ENCODE measurements at regions not wholly inside any gene's neighbourhood (a gene's known extent, or its start where the extent isn't known, plus 50 kb on each side); places are given as distances from the start of the nearest gene placed in this dataset.

- peaks cover 4% of the 10 kb centered on the region for H3K9me3 Mint-ChIP-seq (ENCODE audit: unreplicated experiment)
- no peak overlapping the region for H2AFZ ChIP-seq (ENCODE audit: low read depth, low read length)
- H3K36me3 Mint-ChIP-seq (ENCODE audit: low read depth, unreplicated experiment) = no peaks in the 10 kb centered on the region
- H3K4me1 Mint-ChIP-seq (ENCODE audit: low read depth, unreplicated experiment) = no peaks in the 10 kb centered on the region
- H3K27ac Mint-ChIP-seq (ENCODE audit: unreplicated experiment) = no peak overlapping the region
- H3K4me3 ChIP-seq (ENCODE audit: insufficient read depth, low read depth, low read length) = no peak overlapping the region
- H3K4me3 Mint-ChIP-seq (ENCODE audit: unreplicated experiment) = no peak overlapping the region
- no peaks in the 10 kb centered on the region for H3K9me3 ChIP-seq (ENCODE audit: insufficient read depth, low read depth, low read length)
- H3K4me2 ChIP-seq (ENCODE audit: low read length) = no peak overlapping the region
- DNase-seq (ENCODE audit: low read depth) (no peak), FAIRE-seq (no peak)
- no peak overlapping the region for H3K27ac ChIP-seq (ENCODE audit: low read depth, low read length)
- TF ChIP-seq EZH2 (IDR thresholded peaks at IDR 0.05; ENCODE audit: insufficient read depth, low read length) = no peak
- no peak for TF ChIP-seq CTCF (IDR thresholded peaks at IDR 0.05; ENCODE audit: insufficient read depth, low read depth, low read length)
- H3K27me3 Mint-ChIP-seq (ENCODE audit: low read depth, unreplicated experiment) = peaks cover 5% of the 10 kb centered on the region
- H3K9ac ChIP-seq (ENCODE audit: low read length) = no peak overlapping the region
- H3K27me3 ChIP-seq (ENCODE audit: insufficient read depth, low read length) = no peaks in the 10 kb centered on the region
- no peaks in the 10 kb centered on the region for H3K79me2 ChIP-seq (ENCODE audit: insufficient read depth, low read length)
- no peaks in the 10 kb centered on the region for H3K4me1 ChIP-seq (ENCODE audit: insufficient read depth, low read length)
- no peaks in the 10 kb centered on the region for H3K36me3 ChIP-seq (ENCODE audit: insufficient read depth, low read length)
- no peaks in the 10 kb centered on the region for H4K20me1 ChIP-seq (ENCODE audit: insufficient read depth, low read length)
Observed at GRCh38 chr1:95402780-95403179, 168.8 kb downstream of the RWDD3 start.

- Histone ChIP-seq H3K9me3 (ENCODE audit: insufficient read depth, low read depth, low read length) (no peaks in the 10 kb centered on the region), H4K20me1 (ENCODE audit: insufficient read depth, low read length) (no peaks in the 10 kb centered on the region), H3K27me3 (ENCODE audit: insufficient read depth, low read length) (peaks cover 4% of the 10 kb centered on the region), H3K4me2 (ENCODE audit: low read length) (no peak overlapping the region), H3K27ac (ENCODE audit: low read depth, low read length) (no peak overlapping the region), H3K4me3 (ENCODE audit: insufficient read depth, low read depth, low read length) (no peak overlapping the region), H3K36me3 (ENCODE audit: insufficient read depth, low read length) (no peaks in the 10 kb centered on the region), H3K4me1 (ENCODE audit: insufficient read depth, low read length) (no peaks in the 10 kb centered on the region), H3K79me2 (ENCODE audit: insufficient read depth, low read length) (no peaks in the 10 kb centered on the region), H3K9ac (ENCODE audit: low read length) (no peak overlapping the region), H2AFZ (ENCODE audit: low read depth, low read length) (no peak overlapping the region)
- DNase-seq (ENCODE audit: low read depth) = no peak
- Mint-ChIP-seq H3K27ac (ENCODE audit: unreplicated experiment) (no peak overlapping the region), H3K27me3 (ENCODE audit: low read depth, unreplicated experiment) (peaks cover 5% of the 10 kb centered on the region), H3K4me3 (ENCODE audit: unreplicated experiment) (no peak overlapping the region), H3K9me3 (ENCODE audit: unreplicated experiment) (peaks cover 4% of the 10 kb centered on the region), H3K36me3 (ENCODE audit: low read depth, unreplicated experiment) (no peaks in the 10 kb centered on the region), H3K4me1 (ENCODE audit: low read depth, unreplicated experiment) (no peaks in the 10 kb centered on the region)
- no peak for FAIRE-seq
- no peak for TF ChIP-seq EZH2 (IDR thresholded peaks at IDR 0.05; ENCODE audit: insufficient read depth, low read length)
- TF ChIP-seq CTCF (IDR thresholded peaks at IDR 0.05; ENCODE audit: insufficient read depth, low read depth, low read length) = no peak
Observed at GRCh38 chr1:95406279-95406678, 172.3 kb downstream of the RWDD3 start.

GRCh38 chr1:95407131-95407885 is 173.3 kb downstream of the RWDD3 start:
- no peak for FAIRE-seq
- H3K9me3 Mint-ChIP-seq (ENCODE audit: unreplicated experiment) = peaks cover 4% of the 10 kb centered on the region
- no peak overlapping the region for H3K4me2 ChIP-seq (ENCODE audit: low read length)

More at GRCh38 chr1:95407131-95407885, 173.3 kb downstream of the RWDD3 start:
- Mint-ChIP-seq H3K27me3 (ENCODE audit: low read depth, unreplicated experiment) (peaks cover 5% of the 10 kb centered on the region), H3K4me1 (ENCODE audit: low read depth, unreplicated experiment) (no peaks in the 10 kb centered on the region), H3K27ac (ENCODE audit: unreplicated experiment) (no peak overlapping the region), H3K4me3 (ENCODE audit: unreplicated experiment) (no peak overlapping the region), H3K36me3 (ENCODE audit: low read depth, unreplicated experiment) (no peaks in the 10 kb centered on the region)
- no peak for TF ChIP-seq CTCF (IDR thresholded peaks at IDR 0.05; ENCODE audit: insufficient read depth, low read depth, low read length)
- no peak for TF ChIP-seq EZH2 (IDR thresholded peaks at IDR 0.05; ENCODE audit: insufficient read depth, low read length)
- no peaks in the 10 kb centered on the region for H4K20me1 ChIP-seq (ENCODE audit: insufficient read depth, low read length)
- DNase-seq (ENCODE audit: low read depth) = no peak
- H3K9ac ChIP-seq (ENCODE audit: low read length) = no peak overlapping the region
- H3K36me3 ChIP-seq (ENCODE audit: insufficient read depth, low read length) = no peaks in the 10 kb centered on the region
- no peaks in the 10 kb centered on the region for H3K4me1 ChIP-seq (ENCODE audit: insufficient read depth, low read length)
- H2AFZ ChIP-seq (ENCODE audit: low read depth, low read length) = no peak overlapping the region
- H3K4me3 ChIP-seq (ENCODE audit: insufficient read depth, low read depth, low read length) = no peak overlapping the region
- H3K27me3 ChIP-seq (ENCODE audit: insufficient read depth, low read length) = peaks cover 4% of the 10 kb centered on the region
- H3K9me3 ChIP-seq (ENCODE audit: insufficient read depth, low read depth, low read length) = no peaks in the 10 kb centered on the region
- H3K27ac ChIP-seq (ENCODE audit: low read depth, low read length) = no peak overlapping the region
- H3K79me2 ChIP-seq (ENCODE audit: insufficient read depth, low read length) = no peaks in the 10 kb centered on the region

All from astrocyte (in vitro differentiated cells and primary cell).